ENCODE measurements at regions not wholly inside any gene's neighbourhood (a gene's known extent, or its start where the extent isn't known, plus 50 kb on each side); places are given as distances from the start of the nearest gene placed in this dataset.

- Histone ChIP-seq H3K36me3 (no peaks in the 10 kb centered on the region), H3K27me3 (peaks cover 21% of the 10 kb centered on the region), H3K27ac (no peak overlapping the region), H3K4me1 (ENCODE audit: low read depth) (no peaks in the 10 kb centered on the region), H3K9me3 (ENCODE audit: low read depth) (no peaks in the 10 kb centered on the region), H3K4me3 (peak overlapping the region; percentile 78)
- peak; percentile 60 to 77 for DNase-seq (ENCODE audit: low read depth in 1 of 2, low spot score in 1 of 2)
- TF ChIP-seq CTCF (IDR thresholded peaks at IDR 0.05; ENCODE audit: low read depth, low read length): peak; percentile 10
Observed at GRCh38 chr5:167573370-167574127, 717.9 kb upstream of the WWC1 start.

GRCh38 chr5:167574464-167574863 is 717.0 kb upstream of the WWC1 start:
- Histone ChIP-seq H3K27ac (no peak overlapping the region), H3K36me3 (no peaks in the 10 kb centered on the region), H3K9me3 (ENCODE audit: low read depth) (no peaks in the 10 kb centered on the region), H3K27me3 (peaks cover 21% of the 10 kb centered on the region), H3K4me1 (ENCODE audit: low read depth) (no peaks in the 10 kb centered on the region), H3K4me3 (peak overlapping the region; percentile 78)
- DNase-seq (ENCODE audit: low read depth in 1 of 2, low spot score in 1 of 2): no peak
- no peak for TF ChIP-seq CTCF (IDR thresholded peaks at IDR 0.05; ENCODE audit: low read depth, low read length)

- no peaks in the 10 kb centered on the region for H3K36me3 ChIP-seq
- DNase-seq (ENCODE audit: low read depth in 1 of 2, low spot score in 1 of 2): no peak
- TF ChIP-seq CTCF (IDR thresholded peaks at IDR 0.05; ENCODE audit: low read depth, low read length): no peak
- H3K27me3 ChIP-seq: peaks cover 21% of the 10 kb centered on the region
- no peaks in the 10 kb centered on the region for H3K4me1 ChIP-seq (ENCODE audit: low read depth)
- no peaks in the 10 kb centered on the region for H3K9me3 ChIP-seq (ENCODE audit: low read depth)
- H3K27ac ChIP-seq: no peak overlapping the region
- no peak overlapping the region for H3K4me3 ChIP-seq
Observed at GRCh38 chr5:167575330-167575729, 716.1 kb upstream of the WWC1 start.

GRCh38 chr5:167576126-167576525 is 715.3 kb upstream of the WWC1 start:
- Histone ChIP-seq H3K36me3 (no peaks in the 10 kb centered on the region), H3K27ac (no peak overlapping the region), H3K9me3 (ENCODE audit: low read depth) (no peaks in the 10 kb centered on the region), H3K27me3 (peaks cover 21% of the 10 kb centered on the region), H3K4me1 (ENCODE audit: low read depth) (no peaks in the 10 kb centered on the region), H3K4me3 (no peak overlapping the region)
- no peak for DNase-seq (ENCODE audit: low read depth in 1 of 2, low spot score in 1 of 2)
- TF ChIP-seq CTCF (IDR thresholded peaks at IDR 0.05; ENCODE audit: low read depth, low read length): no peak

- DNase-seq (ENCODE audit: low read depth in 1 of 2, low spot score in 1 of 2): no peak
- H3K36me3 ChIP-seq: no peaks in the 10 kb centered on the region
- no peak overlapping the region for H3K4me3 ChIP-seq
- no peak overlapping the region for H3K27ac ChIP-seq
- H3K27me3 ChIP-seq: peaks cover 21% of the 10 kb centered on the region
- TF ChIP-seq CTCF (IDR thresholded peaks at IDR 0.05; ENCODE audit: low read depth, low read length): no peak
- H3K4me1 ChIP-seq (ENCODE audit: low read depth): no peaks in the 10 kb centered on the region
- no peaks in the 10 kb centered on the region for H3K9me3 ChIP-seq (ENCODE audit: low read depth)
Observed at GRCh38 chr5:167576897-167577296, 714.5 kb upstream of the WWC1 start.

Data from cardiac muscle cell (in vitro differentiated cells and primary cell).